Astrocyte of the cerebellum (primary cell): ENCODE measurements at regions not wholly inside any gene's neighbourhood (a gene's known extent, or its start where the extent isn't known, plus 50 kb on each side); places are given as distances from the start of the nearest gene placed in this dataset.

Experiments used
- DNase-seq: peaks from one replicate; pipeline ENCODE4 v3.0.0-alpha.2; 2011; ENCODE audit warnings: low read depth
- H3K4me3 ChIP-seq: 2 replicates; pipeline ENCODE4 v1.5.1; 2011; ENCODE audit warnings: mild to moderate bottlenecking, low read depth, low read length, moderate library complexity
- CTCF ChIP-seq: IDR thresholded peaks from 2 replicates; pipeline ENCODE4 v1.5.1; 2012; ENCODE audit warnings: low read length, low read depth, moderate library complexity, mild to moderate bottlenecking; ENCODE audit errors: missing control alignments
- in situ Hi-C: cut with HindIII; loops from 2 replicates; pipeline ENCODE4 v1.10.0; 2017; ENCODE audit warnings: low sequenced_read_pairs

GRCh38 chr3:181362378-181362777, 349.3 kb upstream of the SOX2 start:
- peak; percentile 55 for DNase-seq
- no peak for TF ChIP-seq CTCF
- no peak overlapping the region for H3K4me3 ChIP-seq
- in situ Hi-C loops = no loop called here

GRCh38 chr3:181358562-181358961, 353.2 kb upstream of the SOX2 start:
- no peak for TF ChIP-seq CTCF
- in situ Hi-C loops = no loop called here
- DNase-seq = no peak
- H3K4me3 ChIP-seq = no peak overlapping the region

- TF ChIP-seq CTCF = no peak
- no peak overlapping the region for H3K4me3 ChIP-seq
- in situ Hi-C loops = no loop called here
- DNase-seq = no peak
Observed at GRCh38 chr3:181358060-181358459, 353.7 kb upstream of the SOX2 start.

- in situ Hi-C loops = no loop called here
- no peak overlapping the region for H3K4me3 ChIP-seq
- TF ChIP-seq CTCF = no peak
- DNase-seq = no peak
Observed at GRCh38 chr3:181354140-181354539, 357.6 kb upstream of the SOX2 start.

DNA sequence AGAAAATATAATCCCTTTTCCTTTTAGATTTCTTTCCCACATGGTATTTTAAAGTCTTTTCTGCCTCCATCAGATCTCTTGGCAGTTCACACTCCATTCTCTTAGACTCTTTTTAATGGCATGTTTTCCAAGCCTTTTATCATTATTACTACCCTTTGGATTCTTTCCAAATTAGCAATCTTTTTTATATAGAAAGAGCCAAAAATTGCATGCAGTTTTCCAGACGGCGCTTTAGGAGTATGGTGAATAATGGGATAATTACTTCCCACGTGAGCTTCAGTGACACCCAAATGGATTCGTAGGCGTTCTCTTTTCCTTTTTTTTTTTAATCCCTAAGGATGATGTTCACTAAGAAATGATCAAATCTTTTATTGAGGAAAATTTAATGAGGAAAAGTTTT, 354.8 kb upstream of the DNAJC19 start:
- in situ Hi-C loops = no loop called here
- TF ChIP-seq CTCF = no peak
- no peak overlapping the region for H3K4me3 ChIP-seq

DNA sequence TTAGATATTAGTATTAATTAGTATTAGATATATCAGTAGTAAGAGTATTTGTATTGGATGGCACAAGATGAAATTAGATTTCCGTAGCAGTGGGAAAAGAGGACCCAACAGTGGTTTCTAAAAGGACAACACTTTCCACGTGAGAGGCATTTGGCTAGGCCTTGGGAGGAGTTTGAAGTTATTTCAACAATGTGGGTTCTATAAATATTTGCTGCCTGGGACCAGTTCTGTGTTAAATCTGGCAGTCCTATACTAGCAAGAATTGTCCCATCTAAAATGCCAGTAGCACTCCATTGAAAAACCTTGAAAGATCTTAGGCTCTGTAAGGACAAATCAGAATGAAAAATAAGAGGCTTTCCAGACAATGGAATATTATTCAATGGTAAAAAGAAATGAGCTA, 347.1 kb upstream of the DNAJC19 start:
- in situ Hi-C loops = no loop called here
- TF ChIP-seq CTCF = no peak
- no peak overlapping the region for H3K4me3 ChIP-seq

More for the DNA sequence above, 354.8 kb upstream of the DNAJC19 start:
- no peak for DNase-seq

DNA sequence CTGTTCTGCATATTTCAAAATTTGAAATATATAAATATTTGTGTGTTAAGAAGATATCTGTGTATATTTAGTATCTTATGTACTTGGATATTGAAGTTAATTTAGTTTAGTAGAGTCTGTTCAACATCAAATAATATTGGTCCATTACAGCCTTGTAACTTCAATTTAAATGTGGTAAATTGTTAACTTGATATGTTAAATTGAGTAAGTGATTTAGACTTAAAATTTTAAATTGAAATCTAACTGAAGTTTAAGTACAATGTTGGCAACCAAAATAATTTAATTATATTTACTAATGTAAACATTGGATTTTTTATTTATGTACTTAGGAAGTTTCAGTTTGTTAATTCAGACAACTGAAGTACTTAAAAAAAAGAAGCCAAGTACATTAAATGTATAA, 343.9 kb upstream of the DNAJC19 start:
- H3K4me3 ChIP-seq = no peak overlapping the region
- DNase-seq = no peak
- no peak for TF ChIP-seq CTCF
- in situ Hi-C loops = no loop called here

More for the DNA sequence above, 347.1 kb upstream of the DNAJC19 start:
- DNase-seq = no peak
